Vagina (tissue), 2 donors: ENCODE measurements at regions not wholly inside any gene's neighbourhood (a gene's known extent, or its start where the extent isn't known, plus 50 kb on each side); places are given as distances from the start of the nearest gene placed in this dataset.

ENCODE experiments used
- DNase-seq, 2 donors: peaks; one replicate each; pipeline ENCODE4 v3.0.0-alpha.2; 2017; ENCODE audit errors: extremely low spot score in 2 of 2
- H3K27ac ChIP-seq: fragments of 200-600 bp; sonication (generic); one replicate; pipeline ENCODE4 v1.5.1; 2019
- H3K27me3 ChIP-seq: fragments of 200-600 bp; sonication (generic); one replicate; pipeline ENCODE4 v1.5.1; 2019
- H3K36me3 ChIP-seq, 2 donors: fragments of 200-600 bp; sonication (generic); one replicate each; pipeline ENCODE4 v1.5.1; 2017 to 2019
- H3K4me1 ChIP-seq: fragments of 200-600 bp; sonication (generic); one replicate; pipeline ENCODE4 v1.5.1; 2019
- H3K4me3 ChIP-seq, 2 donors: fragments of 200-600 bp; sonication (generic); 1 replicate in 1 of 2; 2 replicates in 1 of 2; pipeline ENCODE4 v1.5.1; 2016 to 2019
- H3K9me3 ChIP-seq: fragments of 200-600 bp; sonication (generic); one replicate; pipeline ENCODE4 v1.5.1; 2019
- CTCF ChIP-seq, 3 experiments: fragments of 450-650 bp in 2 of 3; fragments of 200-600 bp in 1 of 3; sonication (generic) in 1 of 3; IDR thresholded peaks; one replicate each; pipeline ENCODE4 v1.5.1; 2017 to 2019; ENCODE audit warnings: antibody characterized with exemption in 3 of 3, mild to moderate bottlenecking in 2 of 3, moderate library complexity in 2 of 3
- POLR2A ChIP-seq, 2 donors: fragments of 450-650 bp; IDR thresholded peaks; one replicate each; pipeline ENCODE4 v1.6.1; 2017; ENCODE audit warnings: antibody characterized with exemption in 2 of 2, mild to moderate bottlenecking in 2 of 2, moderate library complexity in 2 of 2
- POLR2AphosphoS5 ChIP-seq, 2 donors: sonication (generic); formaldehyde crosslinking; IDR thresholded peaks; one replicate each; pipeline ENCODE4 v1.9.0; 2017; ENCODE audit warnings: antibody characterized with exemption in 2 of 2, mild to moderate bottlenecking in 2 of 2, low read depth in 1 of 2; ENCODE audit not compliant: insufficient read depth in 1 of 2
- intact Hi-C: fragments of 100-400 bp; cut with DNase I; formaldehyde crosslinking; loops from one replicate; pipeline ENCODE4 v1.15.1; 2023

DNA sequence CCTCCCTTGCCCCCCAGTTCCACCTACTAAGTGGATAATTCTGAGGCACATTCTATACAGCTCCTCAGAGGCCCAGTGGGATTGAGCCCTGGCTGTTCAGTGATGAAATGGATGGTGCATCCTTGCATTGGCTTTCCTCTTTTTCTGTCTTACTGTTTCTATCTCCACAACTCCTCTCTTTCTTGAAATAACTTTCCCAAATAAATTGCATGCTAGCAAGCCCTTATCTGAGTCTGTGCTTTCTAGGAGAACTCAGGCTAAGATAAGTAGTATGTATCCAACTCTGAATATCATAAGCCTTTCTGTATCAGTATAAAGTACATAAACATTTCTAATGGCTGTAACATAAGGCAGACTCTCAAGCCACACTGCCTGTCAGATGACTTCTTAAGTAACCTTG, 603.8 kb upstream of the USP24 start:
- DNase-seq = no peak
- intact Hi-C loops = no loop called here
- H3K4me1 ChIP-seq = peaks cover 9% of the 10 kb centered on the region
- no peak overlapping the region for H3K27ac ChIP-seq
- no peaks in the 10 kb centered on the region for H3K36me3 ChIP-seq
- no peak for TF ChIP-seq POLR2AphosphoS5 (IDR thresholded peaks at IDR 0.05; ENCODE audit: insufficient read depth in 1 of 2, low read depth in 1 of 2)
- no peak for TF ChIP-seq POLR2A (IDR thresholded peaks at IDR 0.05)
- TF ChIP-seq CTCF (IDR thresholded peaks at IDR 0.05) = no peak
- H3K4me3 ChIP-seq = no peak overlapping the region
- no peaks in the 10 kb centered on the region for H3K27me3 ChIP-seq
- no peaks in the 10 kb centered on the region for H3K9me3 ChIP-seq

DNA sequence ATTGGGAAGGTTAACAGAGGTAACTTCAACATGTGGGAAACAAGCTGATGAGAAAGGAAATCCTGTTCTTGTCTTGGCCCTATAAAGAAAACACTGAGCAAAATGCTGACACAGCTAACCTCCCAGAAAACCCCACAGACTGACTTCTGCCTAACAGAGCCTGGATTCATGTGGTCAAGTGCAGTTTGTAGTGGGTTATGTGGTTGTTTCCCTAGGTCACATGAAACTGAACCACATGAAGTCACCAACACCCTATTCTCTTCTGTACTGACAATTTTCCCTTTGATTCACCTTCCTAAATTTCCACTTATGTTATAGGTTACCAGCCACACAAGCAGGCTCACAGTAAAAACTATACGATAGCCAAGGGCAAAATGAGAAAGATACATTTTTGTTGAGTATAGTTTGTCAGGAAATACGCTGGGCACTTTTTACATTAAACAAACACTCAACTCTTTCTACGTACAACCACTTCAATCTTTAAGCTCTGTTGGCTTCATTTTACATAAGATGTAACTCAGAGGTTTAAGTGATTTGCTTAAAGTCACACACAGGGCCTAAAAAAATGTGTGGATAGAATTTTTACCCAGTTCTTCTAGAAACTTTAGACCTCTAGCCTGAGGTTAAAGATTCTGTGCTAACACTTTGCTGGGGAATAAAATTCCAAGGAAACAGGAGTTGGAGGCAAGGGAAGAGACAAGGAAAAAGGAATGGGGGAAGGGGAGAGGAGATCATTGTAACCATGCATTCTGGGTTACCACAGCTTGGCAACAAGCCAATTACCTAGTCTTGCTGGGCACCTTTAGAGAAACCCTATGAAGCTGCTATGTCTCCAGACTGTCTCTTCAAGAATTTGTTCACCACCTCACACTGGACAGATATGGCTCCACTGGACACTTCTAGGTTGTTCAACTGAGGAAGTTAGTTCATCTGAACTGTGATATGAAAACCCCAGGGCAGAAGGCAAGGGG, 601.6 kb upstream of the USP24 start:
- Histone ChIP-seq H3K27ac (no peak overlapping the region), H3K4me1 (peaks cover 17% of the 10 kb centered on the region), H3K4me3 (no peak overlapping the region), H3K36me3 (no peaks in the 10 kb centered on the region), H3K9me3 (no peaks in the 10 kb centered on the region), H3K27me3 (no peaks in the 10 kb centered on the region)
- no peak for DNase-seq
- no peak for TF ChIP-seq CTCF (IDR thresholded peaks at IDR 0.05)
- intact Hi-C loops = no loop called here

DNA sequence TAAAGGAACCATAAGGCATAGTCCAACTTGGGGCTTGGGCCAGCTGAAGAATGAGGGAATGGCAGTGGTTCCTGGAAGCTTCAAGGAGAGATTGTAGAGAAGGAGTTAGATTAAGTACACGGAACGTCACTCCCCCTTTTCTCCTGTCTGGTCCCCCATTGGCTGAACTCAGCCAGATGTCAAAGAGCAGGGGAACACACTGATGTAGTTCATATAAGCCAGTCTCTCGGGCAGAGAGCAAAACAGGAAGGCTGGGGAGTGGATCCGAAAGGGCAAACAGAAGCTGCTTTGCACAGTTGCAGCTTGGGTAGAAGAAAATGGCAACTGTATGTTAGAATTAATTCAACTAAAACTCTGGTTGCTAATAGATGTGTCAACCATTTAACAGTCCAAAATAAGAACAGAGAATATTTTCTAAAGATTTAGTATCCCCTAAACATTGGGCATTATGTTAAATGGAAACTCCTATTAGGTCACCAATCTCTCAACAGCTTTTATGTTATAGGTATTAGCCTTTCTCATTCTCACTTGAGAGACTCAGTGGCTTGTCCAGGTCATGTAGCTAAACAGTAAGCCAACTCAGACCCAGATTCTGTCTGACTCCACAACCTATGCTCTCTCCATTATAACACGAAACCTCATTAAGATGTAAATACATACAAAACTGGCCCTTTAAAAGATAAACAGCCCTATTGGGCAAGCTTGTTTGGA, 600.7 kb upstream of the USP24 start:
- Histone ChIP-seq H3K36me3 (no peaks in the 10 kb centered on the region), H3K4me1 (peaks cover 17% of the 10 kb centered on the region), H3K9me3 (no peaks in the 10 kb centered on the region), H3K4me3 (no peak overlapping the region), H3K27me3 (no peaks in the 10 kb centered on the region), H3K27ac (no peak overlapping the region)
- intact Hi-C loops = no loop called here
- no peak for DNase-seq
- TF ChIP-seq POLR2A (IDR thresholded peaks at IDR 0.05) (no peak), CTCF (IDR thresholded peaks at IDR 0.05) (no peak)

- no peak overlapping the region for H3K4me3 ChIP-seq
- H3K4me1 ChIP-seq = peaks cover 17% of the 10 kb centered on the region
- H3K27ac ChIP-seq = no peak overlapping the region
- no peaks in the 10 kb centered on the region for H3K36me3 ChIP-seq
- DNase-seq = no peak
- intact Hi-C loops = no loop called here
- TF ChIP-seq POLR2AphosphoS5 (IDR thresholded peaks at IDR 0.05; ENCODE audit: insufficient read depth in 1 of 2, low read depth in 1 of 2) (no peak), POLR2A (IDR thresholded peaks at IDR 0.05) (no peak), CTCF (IDR thresholded peaks at IDR 0.05) (no peak)
- no peaks in the 10 kb centered on the region for H3K27me3 ChIP-seq
- H3K9me3 ChIP-seq = no peaks in the 10 kb centered on the region
Observed at GRCh38 chr1:55814967-55815366, 599.8 kb upstream of the USP24 start.

- peak in 1 of 2 donors; percentile 91 for DNase-seq
- TF ChIP-seq POLR2AphosphoS5 (IDR thresholded peaks at IDR 0.05; ENCODE audit: insufficient read depth in 1 of 2, low read depth in 1 of 2) (peak in 1 of 2 donors; percentile 69), CTCF (IDR thresholded peaks at IDR 0.05) (no peak)
- H3K4me3 ChIP-seq = no peak overlapping the region
- intact Hi-C loops = no loop called here
- H3K36me3 ChIP-seq = no peaks in the 10 kb centered on the region
- H3K9me3 ChIP-seq = no peaks in the 10 kb centered on the region
- H3K4me1 ChIP-seq = peaks cover 17% of the 10 kb centered on the region
- peak overlapping the region; percentile 62 for H3K27ac ChIP-seq
- H3K27me3 ChIP-seq = no peaks in the 10 kb centered on the region
Observed at GRCh38 chr1:55813618-55814017, 598.5 kb upstream of the USP24 start.
